Neutrophil (primary cell): ENCODE measurements at regions not wholly inside any gene's neighbourhood (a gene's known extent, or its start where the extent isn't known, plus 50 kb on each side); places are given as distances from the start of the nearest gene placed in this dataset.

ENCODE experiments used
- H3K27ac ChIP-seq: fragments of 200-600 bp; sonication (generic); 2 replicates; pipeline ENCODE4 v1.5.1; 2016; ENCODE audit warnings: mild to moderate bottlenecking, moderate library complexity
- H3K27me3 ChIP-seq: fragments of 200-600 bp; sonication (generic); 2 replicates; pipeline ENCODE4 v1.6.0; 2016; ENCODE audit warnings: mild to moderate bottlenecking
- H3K36me3 ChIP-seq: fragments of 200-600 bp; sonication (generic); 2 replicates; pipeline ENCODE4 v1.5.1; 2017
- H3K4me1 ChIP-seq, 2 experiments: fragments of 200-600 bp in 1 of 2; sonication (generic) in 1 of 2; 1 replicate in 1 of 2; 2 replicates in 1 of 2; pipeline versions ENCODE4 v1.5.1 to v1.6.1; 2013 to 2016; ENCODE audit warnings: low read depth in 1 of 2, low read length in 1 of 2, mild to moderate bottlenecking in 1 of 2, moderate library complexity in 1 of 2; ENCODE audit not compliant: control insufficient read depth in 1 of 2, insufficient read depth in 1 of 2
- H3K4me3 ChIP-seq, 2 experiments: fragments of 200-600 bp in 1 of 2; sonication (generic) in 1 of 2; 1 replicate in 1 of 2; 2 replicates in 1 of 2; pipeline ENCODE4 v1.5.1; 2013 to 2016; ENCODE audit warnings: low read depth in 1 of 2, low read length in 1 of 2, mild to moderate bottlenecking in 1 of 2, moderate library complexity in 1 of 2
- H3K9me3 ChIP-seq: fragments of 200-600 bp; sonication (generic); 2 replicates; pipeline ENCODE4 v1.5.1; 2016
- TF ChIP-seq, protein P1 (sequence below): fragments of 200-600 bp; sonication (generic); IDR thresholded peaks from 2 replicates; pipeline ENCODE4 v1.5.1; 2016; ENCODE audit warnings: antibody characterized with exemption

DNA sequence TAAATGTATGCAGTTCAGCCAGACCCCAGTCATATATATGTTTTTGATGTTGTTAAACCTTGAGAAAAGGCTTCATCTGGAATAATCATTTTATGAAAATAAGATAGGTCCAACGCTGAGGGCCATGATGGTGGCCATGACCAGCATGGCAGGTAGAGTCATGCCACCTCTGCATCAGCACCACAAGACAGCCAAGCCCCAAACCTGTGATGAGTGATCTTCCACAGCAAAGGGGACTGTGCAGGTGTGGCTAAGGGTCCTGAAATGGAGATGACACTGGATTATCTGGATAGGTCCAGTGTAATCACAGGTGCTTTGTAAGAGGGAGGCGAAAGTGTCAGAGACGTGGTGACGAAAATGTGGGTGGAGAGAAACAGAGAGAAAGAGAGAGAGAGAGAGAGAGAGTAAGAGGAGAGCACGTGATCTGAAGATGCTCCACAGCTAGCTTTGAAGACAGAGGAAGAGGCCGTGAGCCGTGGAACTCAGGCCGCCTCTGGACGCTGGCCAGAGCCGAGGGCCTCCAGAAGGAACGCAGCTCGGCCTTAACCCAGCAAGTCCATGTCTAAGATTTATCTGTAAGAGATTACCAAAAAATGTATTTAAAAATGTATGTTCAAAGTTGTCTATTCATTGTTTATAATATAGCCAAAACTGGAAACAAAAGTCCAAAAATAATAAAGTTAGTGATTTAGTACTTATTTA, 304.4 kb upstream of the SHH start:
- H3K27ac ChIP-seq, result no peak overlapping the region
- H3K4me1 ChIP-seq, result no peaks in the 10 kb centered on the region
- H3K27me3 ChIP-seq, result no peaks in the 10 kb centered on the region
- no peaks in the 10 kb centered on the region for H3K9me3 ChIP-seq
- no peaks in the 10 kb centered on the region for H3K36me3 ChIP-seq
- TF ChIP-seq, protein P1, sequence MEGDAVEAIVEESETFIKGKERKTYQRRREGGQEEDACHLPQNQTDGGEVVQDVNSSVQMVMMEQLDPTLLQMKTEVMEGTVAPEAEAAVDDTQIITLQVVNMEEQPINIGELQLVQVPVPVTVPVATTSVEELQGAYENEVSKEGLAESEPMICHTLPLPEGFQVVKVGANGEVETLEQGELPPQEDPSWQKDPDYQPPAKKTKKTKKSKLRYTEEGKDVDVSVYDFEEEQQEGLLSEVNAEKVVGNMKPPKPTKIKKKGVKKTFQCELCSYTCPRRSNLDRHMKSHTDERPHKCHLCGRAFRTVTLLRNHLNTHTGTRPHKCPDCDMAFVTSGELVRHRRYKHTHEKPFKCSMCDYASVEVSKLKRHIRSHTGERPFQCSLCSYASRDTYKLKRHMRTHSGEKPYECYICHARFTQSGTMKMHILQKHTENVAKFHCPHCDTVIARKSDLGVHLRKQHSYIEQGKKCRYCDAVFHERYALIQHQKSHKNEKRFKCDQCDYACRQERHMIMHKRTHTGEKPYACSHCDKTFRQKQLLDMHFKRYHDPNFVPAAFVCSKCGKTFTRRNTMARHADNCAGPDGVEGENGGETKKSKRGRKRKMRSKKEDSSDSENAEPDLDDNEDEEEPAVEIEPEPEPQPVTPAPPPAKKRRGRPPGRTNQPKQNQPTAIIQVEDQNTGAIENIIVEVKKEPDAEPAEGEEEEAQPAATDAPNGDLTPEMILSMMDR, result no peak
- H3K4me3 ChIP-seq, result no peak overlapping the region

DNA sequence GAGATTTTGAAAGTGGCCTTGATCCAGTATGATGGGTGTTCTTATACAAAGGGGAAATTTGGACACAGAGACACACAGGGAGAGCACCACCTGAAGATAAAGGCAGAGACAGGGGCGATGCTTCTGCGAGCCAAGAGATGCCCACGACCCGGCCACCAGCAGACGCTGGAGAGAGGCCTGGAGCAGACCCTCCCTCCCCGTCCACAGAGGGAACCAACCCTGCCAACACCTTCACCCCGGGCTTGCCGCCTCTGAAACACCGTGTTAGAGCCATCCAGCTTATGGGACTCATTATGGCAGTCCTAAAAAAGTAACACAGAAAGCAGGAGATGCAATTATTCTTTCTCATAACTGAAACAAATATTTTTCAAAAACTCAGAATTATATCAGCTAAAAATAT, 303.3 kb upstream of the SHH start:
- Histone ChIP-seq H3K4me3 (no peak overlapping the region), H3K36me3 (no peaks in the 10 kb centered on the region), H3K27ac (no peak overlapping the region), H3K27me3 (no peaks in the 10 kb centered on the region), H3K4me1 (no peaks in the 10 kb centered on the region), H3K9me3 (no peaks in the 10 kb centered on the region)
- TF ChIP-seq, protein P1, result no peak

DNA sequence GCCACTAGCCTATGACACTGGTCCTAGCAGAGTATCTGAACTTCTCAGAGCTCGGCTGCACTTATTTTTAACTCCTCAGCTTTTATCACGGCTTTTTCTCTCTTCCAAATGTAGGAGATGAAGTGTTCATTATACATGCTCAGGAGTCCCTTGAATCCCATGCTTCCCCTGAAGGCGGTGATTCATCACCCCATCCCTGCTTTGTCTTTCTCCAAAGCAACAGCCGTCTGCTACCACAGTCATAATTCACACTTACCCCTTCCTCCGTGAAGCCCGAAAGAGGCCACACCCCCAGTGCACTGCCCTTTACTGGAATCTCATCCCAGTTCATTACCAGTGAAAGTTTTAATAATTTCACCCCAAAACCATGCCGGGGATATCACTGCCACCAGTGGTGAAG, 301.5 kb upstream of the SHH start:
- Histone ChIP-seq H3K9me3 (no peaks in the 10 kb centered on the region), H3K27ac (no peak overlapping the region), H3K36me3 (no peaks in the 10 kb centered on the region), H3K27me3 (no peaks in the 10 kb centered on the region), H3K4me1 (no peaks in the 10 kb centered on the region), H3K4me3 (no peak overlapping the region)
- TF ChIP-seq, protein P1, result no peak

DNA sequence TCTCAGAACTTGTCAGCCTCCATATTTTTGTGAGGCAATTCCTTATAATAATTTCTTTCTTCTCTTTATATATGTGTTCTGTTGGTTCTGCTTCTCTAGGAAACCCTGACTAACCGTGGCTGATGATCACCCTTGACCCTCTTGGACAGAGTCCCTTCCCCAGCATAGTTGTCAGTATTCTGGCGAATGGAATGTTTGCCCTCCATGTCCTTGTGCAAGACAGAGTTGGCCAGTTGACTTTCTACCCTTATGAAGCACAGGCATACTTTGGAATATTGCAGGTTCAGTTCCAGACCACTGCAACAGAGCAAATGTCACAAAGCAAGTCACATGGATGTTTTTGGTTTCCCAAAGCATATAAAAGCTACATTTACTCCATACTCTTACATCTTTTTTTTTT, 297.7 kb upstream of the SHH start:
- Histone ChIP-seq H3K27me3 (no peaks in the 10 kb centered on the region), H3K4me3 (no peak overlapping the region), H3K9me3 (no peaks in the 10 kb centered on the region), H3K36me3 (no peaks in the 10 kb centered on the region), H3K4me1 (no peaks in the 10 kb centered on the region), H3K27ac (no peak overlapping the region)
- TF ChIP-seq, protein P1, result no peak

DNA sequence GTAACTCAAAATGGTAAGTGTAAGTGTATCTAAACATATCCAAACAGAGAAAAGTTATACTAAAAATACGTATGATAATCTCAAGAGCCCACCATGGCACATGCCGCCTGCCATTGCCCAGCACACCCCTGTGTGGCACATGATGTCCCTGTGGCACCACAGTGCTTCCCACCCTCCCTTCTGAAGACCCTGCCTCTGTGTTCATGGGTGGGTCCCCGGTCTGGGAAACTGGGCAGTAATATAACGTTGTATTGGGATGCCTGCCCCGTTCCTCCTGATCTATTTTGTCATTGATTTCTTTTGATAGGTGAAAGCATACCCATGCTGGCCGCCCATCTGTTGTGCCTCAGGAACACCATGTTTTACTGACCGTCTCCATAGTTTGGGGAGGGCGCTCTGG, 296.8 kb upstream of the SHH start:
- Histone ChIP-seq H3K9me3 (no peaks in the 10 kb centered on the region), H3K4me1 (no peaks in the 10 kb centered on the region)

More for the DNA sequence above, 296.8 kb upstream of the SHH start:
- Histone ChIP-seq H3K27me3 (no peaks in the 10 kb centered on the region), H3K4me3 (no peak overlapping the region), H3K36me3 (no peaks in the 10 kb centered on the region), H3K27ac (no peak overlapping the region)
- TF ChIP-seq, protein P1, result no peak
